ENCODE measurements at regions not wholly inside any gene's neighbourhood (a gene's known extent, or its start where the extent isn't known, plus 50 kb on each side); places are given as distances from the start of the nearest gene placed in this dataset.
A peak's percentile ranks its signal among the peaks of the same experiment; 100 is the strongest.

DNA sequence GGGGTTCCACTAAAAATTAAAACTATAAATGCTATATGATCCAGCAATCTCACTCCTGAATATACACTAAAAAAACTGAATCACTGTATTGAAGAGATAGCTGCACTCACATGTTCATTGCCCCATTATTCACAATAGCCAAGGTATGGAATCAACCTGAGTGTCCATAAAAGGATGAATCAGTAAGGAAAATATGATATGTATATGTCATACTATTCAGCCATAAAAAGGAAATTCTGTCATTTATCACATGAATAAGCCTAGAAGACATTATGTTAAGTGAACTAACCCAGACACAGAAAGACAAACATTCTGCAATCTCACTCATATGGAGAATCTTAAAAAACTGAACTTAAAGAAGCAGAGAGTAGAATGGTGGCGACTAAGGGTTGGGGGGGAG, 1376.2 kb upstream of the CDH9 start:
- POLR2A ChIA-PET (ENCODE audit: partially characterized antibody), result no interaction called here
- intact Hi-C loops (cut with micrococcal nuclease), result no loop called here

DNA sequence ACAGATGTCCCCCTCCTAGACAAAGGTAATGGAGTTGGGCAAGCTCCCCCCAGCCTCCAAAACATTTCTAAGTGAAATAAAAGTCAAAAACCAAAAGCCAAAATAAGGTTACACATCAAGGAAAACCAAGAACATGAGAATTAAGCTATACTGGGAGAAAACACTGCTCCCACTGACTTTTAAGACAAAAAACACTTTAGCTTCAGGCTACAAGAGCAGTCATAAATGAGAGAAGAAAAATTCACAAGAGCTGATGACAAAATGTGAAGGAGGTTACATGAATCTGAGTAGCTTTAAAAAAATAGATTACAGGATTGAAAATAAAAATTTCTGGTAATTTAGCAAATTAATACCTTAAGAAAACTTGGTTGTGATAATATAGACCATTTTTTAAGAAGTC, 1370.3 kb upstream of the CDH9 start:
- intact Hi-C loops (cut with micrococcal nuclease), result no loop called here
- no peak overlapping the region for H3K27ac Mint-ChIP-seq
- no peaks in the 10 kb centered on the region for H3K27me3 ChIP-seq (ENCODE audit: insufficient read depth, low read length)
- H3K27ac ChIP-seq (ENCODE audit: low read depth, low read length), result no peak overlapping the region
- DNase-seq, result no peak
- no peaks in the 10 kb centered on the region for H3K4me1 ChIP-seq (ENCODE audit: insufficient read depth, low read length)
- no peak overlapping the region for H3K4me3 Mint-ChIP-seq
- no peak overlapping the region for H3K4me3 ChIP-seq (ENCODE audit: low read length in 2 of 2)
- CTCF ChIA-PET (ENCODE audit: partially characterized antibody), result no interaction called here
- H3K27me3 Mint-ChIP-seq, result no peaks in the 10 kb centered on the region
- POLR2A ChIA-PET (ENCODE audit: partially characterized antibody), result no interaction called here
- H3K36me3 Mint-ChIP-seq, result no peaks in the 10 kb centered on the region
- H3K9me3 Mint-ChIP-seq, result peaks cover 0 to 35% (median 13%) of the 10 kb centered on the region in 8 donors
- H3K4me1 Mint-ChIP-seq, result no peaks in the 10 kb centered on the region
- H3K36me3 ChIP-seq (ENCODE audit: insufficient read depth, low read length), result no peaks in the 10 kb centered on the region
- no peaks in the 10 kb centered on the region for H3K9me3 ChIP-seq (ENCODE audit: control insufficient read depth in 1 of 2, low read length in 2 of 2)

More for the DNA sequence above, 1376.2 kb upstream of the CDH9 start:
- Mint-ChIP-seq H3K36me3 (no peaks in the 10 kb centered on the region), H3K4me1 (no peaks in the 10 kb centered on the region), H3K27ac (no peak overlapping the region), H3K9me3 (peaks cover 2 to 32% (median 15%) of the 10 kb centered on the region in 8 donors), H3K27me3 (no peaks in the 10 kb centered on the region), H3K4me3 (no peak overlapping the region)
- CTCF ChIA-PET (ENCODE audit: partially characterized antibody), result no interaction called here
- Histone ChIP-seq H3K27me3 (ENCODE audit: insufficient read depth, low read length) (no peaks in the 10 kb centered on the region), H3K4me1 (ENCODE audit: insufficient read depth, low read length) (no peaks in the 10 kb centered on the region), H3K4me3 (ENCODE audit: low read length in 2 of 2) (no peak overlapping the region), H3K9me3 (ENCODE audit: control insufficient read depth in 1 of 2, low read length in 2 of 2) (no peaks in the 10 kb centered on the region), H3K27ac (ENCODE audit: low read depth, low read length) (no peak overlapping the region), H3K36me3 (ENCODE audit: insufficient read depth, low read length) (no peaks in the 10 kb centered on the region)
- DNase-seq, result no peak

- Mint-ChIP-seq H3K27me3 (no peaks in the 10 kb centered on the region), H3K4me3 (no peak overlapping the region), H3K36me3 (no peaks in the 10 kb centered on the region), H3K27ac (no peak overlapping the region), H3K9me3 (peaks cover 0 to 39% (median 14%) of the 10 kb centered on the region in 8 donors), H3K4me1 (no peaks in the 10 kb centered on the region)
- Histone ChIP-seq H3K4me1 (ENCODE audit: insufficient read depth, low read length) (no peaks in the 10 kb centered on the region), H3K4me3 (ENCODE audit: low read length in 2 of 2) (no peak overlapping the region), H3K27me3 (ENCODE audit: insufficient read depth, low read length) (no peaks in the 10 kb centered on the region), H3K9me3 (ENCODE audit: control insufficient read depth in 1 of 2, low read length in 2 of 2) (no peaks in the 10 kb centered on the region), H3K36me3 (ENCODE audit: insufficient read depth, low read length) (no peaks in the 10 kb centered on the region), H3K27ac (ENCODE audit: low read depth, low read length) (no peak overlapping the region)
- POLR2A ChIA-PET (ENCODE audit: partially characterized antibody), result no interaction called here
- DNase-seq, result no peak
- CTCF ChIA-PET (ENCODE audit: partially characterized antibody), result no interaction called here
- intact Hi-C loops (cut with micrococcal nuclease), result no loop called here
Observed at GRCh38 chr5:28408186-28408585, 1369.8 kb upstream of the CDH9 start.

GRCh38 chr5:28404363-28405071, 1366.1 kb upstream of the CDH9 start:
- ChIA-PET POLR2A (ENCODE audit: partially characterized antibody) (no interaction called here), CTCF (ENCODE audit: partially characterized antibody) (no interaction called here)
- H3K27ac Mint-ChIP-seq, result no peak overlapping the region
- H3K4me3 Mint-ChIP-seq, result no peak overlapping the region
- no peaks in the 10 kb centered on the region for H3K36me3 ChIP-seq (ENCODE audit: insufficient read depth, low read length)
- H3K4me3 ChIP-seq (ENCODE audit: low read length in 2 of 2), result no peak overlapping the region
- H3K36me3 Mint-ChIP-seq, result no peaks in the 10 kb centered on the region
- H3K4me1 Mint-ChIP-seq, result no peaks in the 10 kb centered on the region
- H3K27me3 ChIP-seq (ENCODE audit: insufficient read depth, low read length), result no peaks in the 10 kb centered on the region
- DNase-seq, result peak in 1 of 5 donors; percentile 19
- no peaks in the 10 kb centered on the region for H3K27me3 Mint-ChIP-seq
- no peak overlapping the region for H3K27ac ChIP-seq (ENCODE audit: low read depth, low read length)
- intact Hi-C loops (cut with micrococcal nuclease), result no loop called here
- no peaks in the 10 kb centered on the region for H3K4me1 ChIP-seq (ENCODE audit: insufficient read depth, low read length)
- H3K9me3 ChIP-seq (ENCODE audit: control insufficient read depth in 1 of 2, low read length in 2 of 2), result no peaks in the 10 kb centered on the region
- H3K9me3 Mint-ChIP-seq, result peaks cover 2 to 24% (median 13%) of the 10 kb centered on the region in 8 donors

- Histone ChIP-seq H3K27ac (ENCODE audit: low read depth, low read length) (no peak overlapping the region), H3K27me3 (ENCODE audit: insufficient read depth, low read length) (no peaks in the 10 kb centered on the region), H3K9me3 (ENCODE audit: control insufficient read depth in 1 of 2, low read length in 2 of 2) (no peaks in the 10 kb centered on the region), H3K4me3 (ENCODE audit: low read length in 2 of 2) (no peak overlapping the region), H3K4me1 (ENCODE audit: insufficient read depth, low read length) (no peaks in the 10 kb centered on the region), H3K36me3 (ENCODE audit: insufficient read depth, low read length) (no peaks in the 10 kb centered on the region)
- CTCF ChIA-PET (ENCODE audit: partially characterized antibody), result no interaction called here
- Mint-ChIP-seq H3K9me3 (peaks cover 2 to 26% (median 12%) of the 10 kb centered on the region in 8 donors), H3K4me1 (no peaks in the 10 kb centered on the region), H3K4me3 (no peak overlapping the region), H3K27me3 (no peaks in the 10 kb centered on the region), H3K27ac (no peak overlapping the region), H3K36me3 (no peaks in the 10 kb centered on the region)
- intact Hi-C loops (cut with micrococcal nuclease), result no loop called here
- no peak for DNase-seq
- POLR2A ChIA-PET (ENCODE audit: partially characterized antibody), result no interaction called here
Observed at GRCh38 chr5:28403846-28404245, 1365.5 kb upstream of the CDH9 start.

- Histone ChIP-seq H3K27ac (ENCODE audit: low read depth, low read length) (no peak overlapping the region), H3K9me3 (ENCODE audit: control insufficient read depth in 1 of 2, low read length in 2 of 2) (no peaks in the 10 kb centered on the region), H3K36me3 (ENCODE audit: insufficient read depth, low read length) (no peaks in the 10 kb centered on the region), H3K27me3 (ENCODE audit: insufficient read depth, low read length) (no peaks in the 10 kb centered on the region), H3K4me1 (ENCODE audit: insufficient read depth, low read length) (no peaks in the 10 kb centered on the region), H3K4me3 (ENCODE audit: low read length in 2 of 2) (no peak overlapping the region)
- Mint-ChIP-seq H3K4me1 (no peaks in the 10 kb centered on the region), H3K9me3 (peaks cover 2 to 26% (median 13%) of the 10 kb centered on the region in 8 donors), H3K27me3 (no peaks in the 10 kb centered on the region), H3K4me3 (no peak overlapping the region), H3K36me3 (no peaks in the 10 kb centered on the region), H3K27ac (no peak overlapping the region)
- intact Hi-C loops (cut with micrococcal nuclease), result no loop called here
- no peak for DNase-seq
- ChIA-PET POLR2A (ENCODE audit: partially characterized antibody) (no interaction called here), CTCF (ENCODE audit: partially characterized antibody) (no interaction called here)
Observed at GRCh38 chr5:28402590-28403301, 1364.4 kb upstream of the CDH9 start.

GRCh38 chr5:28400076-28400475, 1361.7 kb upstream of the CDH9 start:
- CTCF ChIA-PET (ENCODE audit: partially characterized antibody), result no interaction called here
- H3K9me3 Mint-ChIP-seq, result peaks cover 4 to 12% (median 7%) of the 10 kb centered on the region in 8 donors
- intact Hi-C loops (cut with micrococcal nuclease), result no loop called here

More at GRCh38 chr5:28400076-28400475, 1361.7 kb upstream of the CDH9 start:
- H3K36me3 ChIP-seq (ENCODE audit: insufficient read depth, low read length), result no peaks in the 10 kb centered on the region
- Mint-ChIP-seq H3K27me3 (no peaks in the 10 kb centered on the region), H3K27ac (no peak overlapping the region), H3K4me3 (no peak overlapping the region), H3K4me1 (no peaks in the 10 kb centered on the region), H3K36me3 (no peaks in the 10 kb centered on the region)
- no peak for DNase-seq
- H3K27me3 ChIP-seq (ENCODE audit: insufficient read depth, low read length), result no peaks in the 10 kb centered on the region
- no peak overlapping the region for H3K27ac ChIP-seq (ENCODE audit: low read depth, low read length)
- no peaks in the 10 kb centered on the region for H3K4me1 ChIP-seq (ENCODE audit: insufficient read depth, low read length)
- POLR2A ChIA-PET (ENCODE audit: partially characterized antibody), result no interaction called here
- H3K9me3 ChIP-seq (ENCODE audit: control insufficient read depth in 1 of 2, low read length in 2 of 2), result no peaks in the 10 kb centered on the region
- H3K4me3 ChIP-seq (ENCODE audit: low read length in 2 of 2), result no peak overlapping the region

Data from CD4-positive, alpha-beta memory T cell (primary cell).